Muscle of leg (tissue), 3 donors: ENCODE measurements at regions not wholly inside any gene's neighbourhood (a gene's known extent, or its start where the extent isn't known, plus 50 kb on each side); places are given as distances from the start of the nearest gene placed in this dataset.
"Not testable (repeated sequence)": the region's sequence is repeated elsewhere in the genome, so short reads cannot be mapped to it uniquely, and the experiment has no call there.

Experiments
- DNase-seq: peaks from one replicate; pipeline ENCODE4 v3.0.0; 2013
- H3K27ac ChIP-seq: one replicate; pipeline ENCODE4 v1.5.1; 2013; ENCODE audit warnings: mild to moderate bottlenecking, low read length, control low read depth
- H3K27me3 ChIP-seq: one replicate; pipeline ENCODE4 v1.6.1; 2013; ENCODE audit warnings: low read length; ENCODE audit not compliant: control insufficient read depth, insufficient read depth
- H3K36me3 ChIP-seq: one replicate; pipeline ENCODE4 v1.6.1; 2013; ENCODE audit warnings: low read length; ENCODE audit not compliant: control insufficient read depth, insufficient read depth
- H3K4me1 ChIP-seq: one replicate; pipeline ENCODE4 v1.6.1; 2013; ENCODE audit warnings: low read length; ENCODE audit not compliant: control insufficient read depth, insufficient read depth
- H3K4me3 ChIP-seq: one replicate; pipeline ENCODE4 v1.5.1; 2013; ENCODE audit warnings: low read length, control low read depth
- H3K9me3 ChIP-seq: replicated peaks from 2 replicates; pipeline ENCODE4 v1.6.1; 2013; ENCODE audit warnings: low read depth, low read length; ENCODE audit not compliant: control insufficient read depth
- WGBS: methylation state at CpG from one replicate; pipeline ENCODE4 v1.1.5; 2013; ENCODE audit warnings: missing lambda C conversion rate; ENCODE audit not compliant: insufficient coverage; 5-methylcytosine and 5-hydroxymethylcytosine counted together

GRCh38 chr9:715743-716400 lies 125.6 kb upstream of the DMRT1 start:
- Histone ChIP-seq H3K9me3 (no peaks in the 10 kb centered on the region), H3K4me3 (no peak overlapping the region), H3K27me3 (no peaks in the 10 kb centered on the region), H3K27ac (no peak overlapping the region), H3K36me3 (peaks cover 27% of the 10 kb centered on the region), H3K4me1 (peaks cover 6% of the 10 kb centered on the region)
- DNase-seq = no peak
- WGBS = no CpG with 5 or more reads among the region's 3 CpGs

GRCh38 chr9:717722-718121 lies 123.8 kb upstream of the DMRT1 start:
- no peak overlapping the region for H3K27ac ChIP-seq
- peaks cover 11% of the 10 kb centered on the region for H3K36me3 ChIP-seq
- 100% methylated on average over 1 of the region's 5 CpGs for WGBS

GRCh38 chr9:720239-720881 lies 121.1 kb upstream of the DMRT1 start:
- peaks cover under 1% of the 10 kb centered on the region for H3K4me1 ChIP-seq
- no peaks in the 10 kb centered on the region for H3K27me3 ChIP-seq
- 74% methylated on average over 3 of the region's 5 CpGs for WGBS
- no peak overlapping the region for H3K27ac ChIP-seq
- no peak for DNase-seq
- H3K36me3 ChIP-seq = peaks cover 2% of the 10 kb centered on the region
- H3K4me3 ChIP-seq = no peak overlapping the region
- no peaks in the 10 kb centered on the region for H3K9me3 ChIP-seq

More at GRCh38 chr9:717722-718121, 123.8 kb upstream of the DMRT1 start:
- H3K9me3 ChIP-seq = no peaks in the 10 kb centered on the region
- no peaks in the 10 kb centered on the region for H3K27me3 ChIP-seq
- H3K4me1 ChIP-seq = peaks cover 6% of the 10 kb centered on the region
- no peak for DNase-seq
- no peak overlapping the region for H3K4me3 ChIP-seq

GRCh38 chr9:722388-722980 lies 119.0 kb upstream of the DMRT1 start:
- H3K27ac ChIP-seq = no peak overlapping the region
- H3K4me1 ChIP-seq = no peaks in the 10 kb centered on the region
- 96% methylated on average over 6 of the region's 7 CpGs for WGBS

GRCh38 chr9:724461-724860 lies 117.0 kb upstream of the DMRT1 start:
- not testable (repeated sequence) for H3K27ac ChIP-seq, H3K4me1 ChIP-seq, DNase-seq, H3K27me3 ChIP-seq, H3K9me3 ChIP-seq, H3K4me3 ChIP-seq, H3K36me3 ChIP-seq
- 94% methylated on average over 7 of the region's 14 CpGs for WGBS

More at GRCh38 chr9:722388-722980, 119.0 kb upstream of the DMRT1 start:
- Histone ChIP-seq H3K9me3 (no peaks in the 10 kb centered on the region), H3K27me3 (no peaks in the 10 kb centered on the region), H3K4me3 (no peak overlapping the region), H3K36me3 (peaks cover 2% of the 10 kb centered on the region)
- no peak for DNase-seq

- Histone ChIP-seq H3K4me3 (no peak overlapping the region), H3K9me3 (no peaks in the 10 kb centered on the region), H3K27ac (no peak overlapping the region), H3K27me3 (no peaks in the 10 kb centered on the region), H3K4me1 (no peaks in the 10 kb centered on the region), H3K36me3 (peaks cover 3% of the 10 kb centered on the region)
- no peak for DNase-seq
- 90% methylated on average over 4 of the region's 4 CpGs for WGBS
Observed at GRCh38 chr9:726005-726404, 115.5 kb upstream of the DMRT1 start.

- H3K36me3 ChIP-seq = peaks cover 12% of the 10 kb centered on the region
- DNase-seq = no peak
- H3K4me1 ChIP-seq = no peaks in the 10 kb centered on the region
- H3K27me3 ChIP-seq = no peaks in the 10 kb centered on the region
- no peak overlapping the region for H3K4me3 ChIP-seq
- no CpG with 5 or more reads among the region's 1 CpG for WGBS
- no peak overlapping the region for H3K27ac ChIP-seq
- no peaks in the 10 kb centered on the region for H3K9me3 ChIP-seq
Observed at GRCh38 chr9:727767-728166, 113.7 kb upstream of the DMRT1 start.

- no peak overlapping the region for H3K27ac ChIP-seq
- H3K27me3 ChIP-seq = no peaks in the 10 kb centered on the region
- H3K36me3 ChIP-seq = peaks cover 12% of the 10 kb centered on the region
- H3K4me3 ChIP-seq = no peak overlapping the region
- H3K9me3 ChIP-seq = no peaks in the 10 kb centered on the region
- no CpG with 5 or more reads among the region's 2 CpGs for WGBS
- no peaks in the 10 kb centered on the region for H3K4me1 ChIP-seq
- DNase-seq = no peak
Observed at GRCh38 chr9:728535-728934, 113.0 kb upstream of the DMRT1 start.

- H3K27me3 ChIP-seq = no peaks in the 10 kb centered on the region
- 92% methylated on average over 6 of the region's 8 CpGs for WGBS
- H3K9me3 ChIP-seq = no peaks in the 10 kb centered on the region
- H3K36me3 ChIP-seq = peaks cover 15% of the 10 kb centered on the region
- DNase-seq = no peak
- H3K4me1 ChIP-seq = peaks cover 14% of the 10 kb centered on the region
- H3K27ac ChIP-seq = no peak overlapping the region
- no peak overlapping the region for H3K4me3 ChIP-seq
Observed at GRCh38 chr9:731474-731873, 110.0 kb upstream of the DMRT1 start.

- no peaks in the 10 kb centered on the region for H3K9me3 ChIP-seq
- no peak overlapping the region for H3K4me3 ChIP-seq
- H3K36me3 ChIP-seq = peaks cover 23% of the 10 kb centered on the region
- peak overlapping the region; percentile 81 for H3K27ac ChIP-seq
- peak; percentile 96 for DNase-seq
- H3K27me3 ChIP-seq = no peaks in the 10 kb centered on the region
- WGBS = 20% methylated on average over 1 of the region's 9 CpGs
- H3K4me1 ChIP-seq = peaks cover 28% of the 10 kb centered on the region
Observed at GRCh38 chr9:734831-735511, 106.5 kb upstream of the DMRT1 start.
